Liver (tissue), 8 donors: ENCODE measurements at regions not wholly inside any gene's neighbourhood (a gene's known extent, or its start where the extent isn't known, plus 50 kb on each side); places are given as distances from the start of the nearest gene placed in this dataset.

Experiments used
- DNase-seq: peaks from one replicate; pipeline ENCODE4 v3.0.0-alpha.2; 2017; ENCODE audit warnings: low spot score
- H3K27ac ChIP-seq, 2 donors: one replicate each; pipeline ENCODE4 v1.7.0; 2013; ENCODE audit warnings: inconsistent platforms in 2 of 2, low read length in 2 of 2, control low read depth in 1 of 2, low read depth in 1 of 2, mild to moderate bottlenecking in 1 of 2
- H3K27me3 ChIP-seq, 4 donors: one replicate each; pipeline versions ENCODE4 v1.6.1 to v1.7.0; 2013; ENCODE audit warnings: low read length in 3 of 4, inconsistent platforms in 1 of 4, mild to moderate bottlenecking in 1 of 4, moderate library complexity in 1 of 4; ENCODE audit not compliant: control insufficient read depth in 4 of 4, insufficient read depth in 4 of 4
- H3K36me3 ChIP-seq, 4 donors: one replicate each; pipeline versions ENCODE4 v1.6.1 to v1.7.0; 2013; ENCODE audit warnings: low read length in 3 of 4, mild to moderate bottlenecking in 3 of 4, low read depth in 1 of 4, moderate library complexity in 1 of 4; ENCODE audit not compliant: control insufficient read depth in 4 of 4, insufficient read depth in 3 of 4
- H3K4me1 ChIP-seq, 4 donors: one replicate each; pipeline versions ENCODE4 v1.6.1 to v1.7.0; 2013; ENCODE audit warnings: low read length in 3 of 4, mild to moderate bottlenecking in 3 of 4, moderate library complexity in 1 of 4; ENCODE audit not compliant: control insufficient read depth in 4 of 4, insufficient read depth in 4 of 4
- H3K4me3 ChIP-seq, 3 donors: one replicate each; pipeline versions ENCODE4 v1.6.1 to v1.7.0; 2013; ENCODE audit warnings: low read length in 3 of 3, control low read depth in 1 of 3, low read depth in 1 of 3, mild to moderate bottlenecking in 1 of 3
- H3K9ac ChIP-seq, 2 donors: one replicate each; pipeline ENCODE4 v1.7.0; 2013; ENCODE audit warnings: low read length in 2 of 2, mild to moderate bottlenecking in 2 of 2, moderate library complexity in 2 of 2, control low read depth in 1 of 2, low read depth in 1 of 2
- H3K9me3 ChIP-seq, 4 donors: one replicate each; pipeline versions ENCODE4 v1.6.1 to v1.7.0; 2013; ENCODE audit warnings: low read length in 3 of 4; ENCODE audit not compliant: control insufficient read depth in 4 of 4
- ATF3 ChIP-seq: IDR thresholded peaks from 2 replicates; pipeline ENCODE4 v1.6.1; 2016; ENCODE audit warnings: antibody characterized with exemption
- CTCF ChIP-seq: fragments of 150-350 bp; IDR thresholded peaks from 2 replicates; pipeline ENCODE4 v1.5.1; 2017; ENCODE audit warnings: improper control_type of control experiment, low read depth, low read length; ENCODE audit not compliant: missing input control
- EGR1 ChIP-seq, 2 donors: IDR thresholded peaks; 2 replicates each; pipeline ENCODE4 v1.6.1; 2016 to 2018; ENCODE audit warnings: antibody characterized with exemption in 2 of 2, low read depth in 2 of 2
- FOXA1 ChIP-seq: IDR thresholded peaks from 2 replicates; pipeline ENCODE4 v1.6.1; 2016; ENCODE audit warnings: antibody characterized with exemption
- FOXA2 ChIP-seq: IDR thresholded peaks from 2 replicates; pipeline ENCODE4 v1.6.1; 2016; ENCODE audit warnings: antibody characterized with exemption
- GABPA ChIP-seq, 2 donors: IDR thresholded peaks in 1 of 2; conservative IDR thresholded peaks in 1 of 2; 2 replicates each; pipeline ENCODE4 v1.6.1; 2016; ENCODE audit warnings: antibody characterized with exemption in 2 of 2, mild to moderate bottlenecking in 1 of 2, moderate library complexity in 1 of 2
- HNF4A ChIP-seq, 2 donors: conservative IDR thresholded peaks; 2 replicates each; pipeline ENCODE4 v1.6.1; 2016; ENCODE audit warnings: antibody characterized with exemption in 2 of 2, mild to moderate bottlenecking in 2 of 2
- HNF4G ChIP-seq: IDR thresholded peaks from 2 replicates; pipeline ENCODE4 v1.6.1; 2016; ENCODE audit warnings: antibody characterized with exemption
- NR2F2 ChIP-seq: IDR thresholded peaks from 2 replicates; pipeline ENCODE4 v1.6.1; 2016; ENCODE audit warnings: antibody characterized with exemption
- RAD21 ChIP-seq, 2 donors: IDR thresholded peaks; 2 replicates each; pipeline ENCODE4 v1.6.1; 2016; ENCODE audit warnings: antibody characterized with exemption in 2 of 2, mild to moderate bottlenecking in 2 of 2
- RXRA ChIP-seq, 2 donors: IDR thresholded peaks; 2 replicates each; pipeline ENCODE4 v1.6.1; 2017 to 2018; ENCODE audit warnings: antibody characterized with exemption in 2 of 2, mild to moderate bottlenecking in 1 of 2
- SP1 ChIP-seq: IDR thresholded peaks from 2 replicates; pipeline ENCODE4 v1.6.1; 2018; ENCODE audit warnings: antibody characterized with exemption, mild to moderate bottlenecking
- YY1 ChIP-seq: IDR thresholded peaks from 2 replicates; pipeline ENCODE4 v1.6.1; 2016; ENCODE audit warnings: antibody characterized with exemption, mild to moderate bottlenecking
- ZBTB33 ChIP-seq: IDR thresholded peaks from 2 replicates; pipeline ENCODE4 v1.6.1; 2016; ENCODE audit warnings: antibody characterized with exemption
- WGBS: extraction: QIAGEN DNeasy Blood & Tissue Kit; methylation state at CpG from one replicate; pipeline ENCODE4 v1.1.7; 2013; 5-methylcytosine and 5-hydroxymethylcytosine counted together
- TF ChIP-seq, protein P1 (sequence below): IDR thresholded peaks from 2 replicates; pipeline ENCODE4 v1.6.1; 2016; ENCODE audit warnings: antibody characterized with exemption
- TF ChIP-seq, protein P2 (sequence below): IDR thresholded peaks from 2 replicates; pipeline ENCODE4 v1.6.1; 2016; ENCODE audit warnings: antibody characterized with exemption, mild to moderate bottlenecking
- donor health status: healthy.
- donor health status: healthy.
- donor health status: healthy.
- donor health status: healthy.
- donor health status: healthy.

DNA sequence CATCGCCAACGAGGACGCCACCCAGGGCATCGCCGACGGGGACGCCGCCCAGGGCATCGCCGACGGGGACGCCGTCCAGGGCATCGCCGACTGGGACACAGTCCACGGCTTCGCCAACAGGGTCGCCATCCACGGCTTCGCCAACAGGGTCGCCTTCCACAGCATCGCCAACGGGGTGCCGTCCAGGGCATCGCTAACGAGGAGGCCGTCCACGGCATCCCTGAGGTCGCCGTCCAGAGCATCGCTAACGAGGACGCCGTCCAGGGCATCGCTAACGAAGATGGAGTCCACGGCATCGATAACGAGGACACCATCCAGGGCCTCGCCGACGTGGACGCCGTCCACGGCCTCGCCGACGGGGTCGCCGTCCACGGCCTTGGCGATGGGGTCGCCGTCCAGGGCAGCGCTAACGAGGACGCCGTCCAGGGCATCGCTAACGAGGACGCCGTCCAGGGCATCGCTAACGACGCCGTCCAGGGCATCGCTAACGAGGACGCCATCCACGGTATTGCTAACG lies 947.8 kb downstream of the TUBA3C start:
- no peaks in the 10 kb centered on the region for H3K27me3 ChIP-seq

GRCh38 chr13:18232994-18233782 lies 948.4 kb downstream of the TUBA3C start:
- no peaks in the 10 kb centered on the region for H3K36me3 ChIP-seq
- no peaks in the 10 kb centered on the region for H3K4me1 ChIP-seq
- TF ChIP-seq HNF4A (conservative IDR thresholded peaks at IDR 0.05), result no peak
- no peak for TF ChIP-seq HNF4G
- TF ChIP-seq SP1, result no peak
- TF ChIP-seq FOXA1, result no peak
- no peak for TF ChIP-seq RAD21 (IDR thresholded peaks at IDR 0.05)
- TF ChIP-seq, protein P1, sequence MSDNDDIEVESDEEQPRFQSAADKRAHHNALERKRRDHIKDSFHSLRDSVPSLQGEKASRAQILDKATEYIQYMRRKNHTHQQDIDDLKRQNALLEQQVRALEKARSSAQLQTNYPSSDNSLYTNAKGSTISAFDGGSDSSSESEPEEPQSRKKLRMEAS, result no peak
- H3K9me3 ChIP-seq, result peaks cover 0 to 3% (median 1%) of the 10 kb centered on the region in 4 donors
- H3K27ac ChIP-seq, result no peak overlapping the region
- 96% methylated on average over 95 of the region's 95 CpGs for WGBS
- H3K9ac ChIP-seq, result no peak overlapping the region
- no peak overlapping the region for H3K4me3 ChIP-seq
- no peak for DNase-seq
- no peaks in the 10 kb centered on the region for H3K27me3 ChIP-seq

More for the DNA sequence above, 947.8 kb downstream of the TUBA3C start:
- Histone ChIP-seq H3K4me1 (no peaks in the 10 kb centered on the region), H3K9me3 (peaks cover 0 to 3% (median 1%) of the 10 kb centered on the region in 4 donors), H3K4me3 (no peak overlapping the region), H3K36me3 (no peaks in the 10 kb centered on the region), H3K9ac (no peak overlapping the region), H3K27ac (no peak overlapping the region)
- DNase-seq, result no peak
- WGBS, result 97% methylated on average over 71 of the region's 71 CpGs
- no peak for TF ChIP-seq EGR1 (IDR thresholded peaks at IDR 0.05; ENCODE audit: low read depth in 2 of 2)
- TF ChIP-seq ATF3, result no peak
- TF ChIP-seq, protein P1, result no peak
- TF ChIP-seq HNF4A (conservative IDR thresholded peaks at IDR 0.05), result no peak
- no peak for TF ChIP-seq RAD21 (IDR thresholded peaks at IDR 0.05)
- no peak for TF ChIP-seq SP1
- no peak for TF ChIP-seq GABPA (IDR thresholded peaks at IDR 0.05 in 1 of 2, conservative IDR thresholded peaks at IDR 0.05 in 1 of 2)

DNA sequence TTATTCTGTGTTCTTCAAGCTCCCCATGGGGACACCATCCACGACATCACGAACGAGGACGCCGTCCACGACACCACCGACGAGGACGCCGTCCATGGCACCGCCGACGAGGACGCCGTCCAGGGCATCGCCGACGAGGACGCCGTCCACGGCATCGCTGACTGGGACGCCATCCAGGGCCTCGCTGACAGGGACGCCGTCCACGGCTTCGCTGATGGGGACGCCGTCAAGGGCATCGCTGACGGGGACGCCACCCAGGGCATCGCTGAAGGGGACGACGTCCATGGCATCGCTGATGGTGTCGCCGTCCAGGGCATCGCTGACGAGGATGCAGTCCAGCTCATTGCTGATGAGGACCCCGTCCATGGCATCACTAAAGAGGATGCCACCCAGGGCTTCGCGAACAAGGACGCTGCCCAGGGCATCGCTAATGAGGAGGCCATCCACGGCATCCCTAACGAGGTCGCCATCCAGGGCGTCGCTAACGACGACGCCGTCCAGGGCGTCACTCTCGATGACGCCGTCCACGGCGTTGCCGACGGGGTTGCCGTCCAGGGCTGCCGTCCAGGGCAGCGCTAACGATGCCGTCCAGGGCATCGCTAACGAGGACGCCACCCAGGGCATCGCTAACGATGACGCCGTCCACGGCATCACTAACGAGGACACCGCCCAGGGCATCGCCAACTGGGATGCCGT lies 949.2 kb downstream of the TUBA3C start:
- no peaks in the 10 kb centered on the region for H3K27me3 ChIP-seq
- peaks cover 0 to 3% (median 1%) of the 10 kb centered on the region in 4 donors for H3K9me3 ChIP-seq
- WGBS, result 95% methylated on average over 80 of the region's 80 CpGs
- H3K27ac ChIP-seq, result no peak overlapping the region
- H3K4me1 ChIP-seq, result no peaks in the 10 kb centered on the region
- DNase-seq, result no peak
- no peaks in the 10 kb centered on the region for H3K36me3 ChIP-seq
- H3K4me3 ChIP-seq, result no peak overlapping the region
- no peak overlapping the region for H3K9ac ChIP-seq
- TF ChIP-seq EGR1 (IDR thresholded peaks at IDR 0.05; ENCODE audit: low read depth in 2 of 2) (no peak), ZBTB33 (no peak), RXRA (IDR thresholded peaks at IDR 0.05) (no peak), CTCF (no peak), HNF4G (no peak), HNF4A (conservative IDR thresholded peaks at IDR 0.05) (no peak), GABPA (IDR thresholded peaks at IDR 0.05 in 1 of 2, conservative IDR thresholded peaks at IDR 0.05 in 1 of 2) (no peak), FOXA2 (no peak), NR2F2 (no peak), FOXA1 (no peak), YY1 (no peak)
- TF ChIP-seq, protein P1, result no peak
- TF ChIP-seq, protein P2, sequence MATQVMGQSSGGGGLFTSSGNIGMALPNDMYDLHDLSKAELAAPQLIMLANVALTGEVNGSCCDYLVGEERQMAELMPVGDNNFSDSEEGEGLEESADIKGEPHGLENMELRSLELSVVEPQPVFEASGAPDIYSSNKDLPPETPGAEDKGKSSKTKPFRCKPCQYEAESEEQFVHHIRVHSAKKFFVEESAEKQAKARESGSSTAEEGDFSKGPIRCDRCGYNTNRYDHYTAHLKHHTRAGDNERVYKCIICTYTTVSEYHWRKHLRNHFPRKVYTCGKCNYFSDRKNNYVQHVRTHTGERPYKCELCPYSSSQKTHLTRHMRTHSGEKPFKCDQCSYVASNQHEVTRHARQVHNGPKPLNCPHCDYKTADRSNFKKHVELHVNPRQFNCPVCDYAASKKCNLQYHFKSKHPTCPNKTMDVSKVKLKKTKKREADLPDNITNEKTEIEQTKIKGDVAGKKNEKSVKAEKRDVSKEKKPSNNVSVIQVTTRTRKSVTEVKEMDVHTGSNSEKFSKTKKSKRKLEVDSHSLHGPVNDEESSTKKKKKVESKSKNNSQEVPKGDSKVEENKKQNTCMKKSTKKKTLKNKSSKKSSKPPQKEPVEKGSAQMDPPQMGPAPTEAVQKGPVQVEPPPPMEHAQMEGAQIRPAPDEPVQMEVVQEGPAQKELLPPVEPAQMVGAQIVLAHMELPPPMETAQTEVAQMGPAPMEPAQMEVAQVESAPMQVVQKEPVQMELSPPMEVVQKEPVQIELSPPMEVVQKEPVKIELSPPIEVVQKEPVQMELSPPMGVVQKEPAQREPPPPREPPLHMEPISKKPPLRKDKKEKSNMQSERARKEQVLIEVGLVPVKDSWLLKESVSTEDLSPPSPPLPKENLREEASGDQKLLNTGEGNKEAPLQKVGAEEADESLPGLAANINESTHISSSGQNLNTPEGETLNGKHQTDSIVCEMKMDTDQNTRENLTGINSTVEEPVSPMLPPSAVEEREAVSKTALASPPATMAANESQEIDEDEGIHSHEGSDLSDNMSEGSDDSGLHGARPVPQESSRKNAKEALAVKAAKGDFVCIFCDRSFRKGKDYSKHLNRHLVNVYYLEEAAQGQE, result no peak
